ENCODE measurements at regions not wholly inside any gene's neighbourhood (a gene's known extent, or its start where the extent isn't known, plus 50 kb on each side); places are given as distances from the start of the nearest gene placed in this dataset.
"Not testable (repeated sequence)": the region's sequence is repeated elsewhere in the genome, so short reads cannot be mapped to it uniquely, and the experiment has no call there.

DNA sequence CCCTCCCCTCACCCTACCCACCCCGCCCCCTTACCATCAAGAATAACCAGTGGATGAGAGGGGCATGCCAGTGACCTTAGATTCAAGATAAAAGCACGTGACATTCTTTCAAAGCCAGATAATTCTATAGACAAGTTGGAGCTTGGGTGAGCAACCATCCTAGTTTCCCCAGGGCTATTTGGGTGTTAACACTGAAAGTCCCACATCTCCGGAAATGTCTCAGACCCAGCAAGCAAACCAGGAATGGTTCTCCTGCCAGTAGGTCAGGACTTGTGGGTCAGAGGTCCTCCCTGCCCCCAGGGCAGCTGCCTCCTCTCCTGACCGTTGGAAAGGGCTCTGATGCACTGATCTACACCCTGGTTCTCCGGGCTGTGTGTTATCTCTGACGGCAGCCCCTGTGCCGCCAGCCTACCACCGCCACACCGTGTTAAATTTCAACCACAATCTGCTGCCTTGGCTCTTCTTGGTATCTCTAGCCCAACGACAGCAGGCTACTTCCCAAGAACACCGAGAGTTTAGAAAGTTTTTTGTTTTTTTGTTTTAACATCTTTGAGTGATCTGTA, 287.0 kb downstream of the BCL2L11 start:
- TF ChIP-seq, protein P1, sequence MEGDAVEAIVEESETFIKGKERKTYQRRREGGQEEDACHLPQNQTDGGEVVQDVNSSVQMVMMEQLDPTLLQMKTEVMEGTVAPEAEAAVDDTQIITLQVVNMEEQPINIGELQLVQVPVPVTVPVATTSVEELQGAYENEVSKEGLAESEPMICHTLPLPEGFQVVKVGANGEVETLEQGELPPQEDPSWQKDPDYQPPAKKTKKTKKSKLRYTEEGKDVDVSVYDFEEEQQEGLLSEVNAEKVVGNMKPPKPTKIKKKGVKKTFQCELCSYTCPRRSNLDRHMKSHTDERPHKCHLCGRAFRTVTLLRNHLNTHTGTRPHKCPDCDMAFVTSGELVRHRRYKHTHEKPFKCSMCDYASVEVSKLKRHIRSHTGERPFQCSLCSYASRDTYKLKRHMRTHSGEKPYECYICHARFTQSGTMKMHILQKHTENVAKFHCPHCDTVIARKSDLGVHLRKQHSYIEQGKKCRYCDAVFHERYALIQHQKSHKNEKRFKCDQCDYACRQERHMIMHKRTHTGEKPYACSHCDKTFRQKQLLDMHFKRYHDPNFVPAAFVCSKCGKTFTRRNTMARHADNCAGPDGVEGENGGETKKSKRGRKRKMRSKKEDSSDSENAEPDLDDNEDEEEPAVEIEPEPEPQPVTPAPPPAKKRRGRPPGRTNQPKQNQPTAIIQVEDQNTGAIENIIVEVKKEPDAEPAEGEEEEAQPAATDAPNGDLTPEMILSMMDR (IDR thresholded peaks at IDR 0.05 in 4 of 5, conservative IDR thresholded peaks at IDR 0.05 in 1 of 5): not testable (repeated sequence)
- not testable (repeated sequence) for TF ChIP-seq POLR2A (IDR thresholded peaks at IDR 0.05)
